HCEC 1CT (cell line): ENCODE measurements at regions not wholly inside any gene's neighbourhood (a gene's known extent, or its start where the extent isn't known, plus 50 kb on each side); places are given as distances from the start of the nearest gene placed in this dataset.

ENCODE experiments used
- DNase-seq: peaks from one replicate; pipeline ENCODE4 v3.0.0-alpha.2; 2017

- DNase-seq: no peak
These were observed 514.8 kb downstream of the BCOR start for GRCh38 chrX:39582976-39583375.

- no peak for DNase-seq
These were observed 511.9 kb downstream of the BCOR start for GRCh38 chrX:39585808-39586207.

- no peak for DNase-seq
These were observed 511.4 kb downstream of the BCOR start for GRCh38 chrX:39586359-39586758.

- no peak for DNase-seq
These were observed 506.7 kb downstream of the BCOR start for GRCh38 chrX:39591099-39591498.

- DNase-seq: no peak
These were observed 505.0 kb downstream of the BCOR start for GRCh38 chrX:39592776-39593175.

GRCh38 chrX:39595977-39596376, 501.8 kb downstream of the BCOR start:
- DNase-seq: no peak

- DNase-seq: no peak
These were observed 501.3 kb downstream of the BCOR start for GRCh38 chrX:39596437-39596836.

- no peak for DNase-seq
These were observed 498.4 kb downstream of the BCOR start for GRCh38 chrX:39599339-39599738.

GRCh38 chrX:39600222-39600621, 497.5 kb downstream of the BCOR start:
- DNase-seq: no peak

- no peak for DNase-seq
These were observed 496.3 kb downstream of the BCOR start for GRCh38 chrX:39601231-39602177.

GRCh38 chrX:39602195-39602594, 495.6 kb downstream of the BCOR start:
- DNase-seq: no peak

- DNase-seq: no peak
These were observed 494.5 kb downstream of the BCOR start for GRCh38 chrX:39603230-39603629.

- no peak for DNase-seq
These were observed 492.6 kb downstream of the BCOR start for GRCh38 chrX:39605183-39605582.

GRCh38 chrX:39605866-39606265, 491.9 kb downstream of the BCOR start:
- DNase-seq: no peak

GRCh38 chrX:39609941-39610340, 487.8 kb downstream of the BCOR start:
- DNase-seq: no peak

GRCh38 chrX:39611468-39611867, 486.3 kb downstream of the BCOR start:
- DNase-seq: no peak

- DNase-seq: no peak
These were observed 484.2 kb downstream of the BCOR start for GRCh38 chrX:39613482-39613995.

GRCh38 chrX:39613997-39614679, 483.6 kb downstream of the BCOR start:
- no peak for DNase-seq

- no peak for DNase-seq
These were observed 483.1 kb downstream of the BCOR start for GRCh38 chrX:39614680-39614998.

- DNase-seq: no peak
These were observed 481.5 kb downstream of the BCOR start for GRCh38 chrX:39616098-39616729.

GRCh38 chrX:39616731-39617130, 481.0 kb downstream of the BCOR start:
- DNase-seq: no peak

GRCh38 chrX:39618178-39618577, 479.6 kb downstream of the BCOR start:
- DNase-seq: no peak

- DNase-seq: no peak
These were observed 478.4 kb downstream of the BCOR start for GRCh38 chrX:39619182-39620009.
